Right lobe of liver (tissue), 4 donors: ENCODE measurements at regions not wholly inside any gene's neighbourhood (a gene's known extent, or its start where the extent isn't known, plus 50 kb on each side); places are given as distances from the start of the nearest gene placed in this dataset.

ENCODE experiments used
- POLR2A ChIP-seq: fragments of 450-650 bp; IDR thresholded peaks from one replicate; pipeline ENCODE4 v1.6.1; 2017; ENCODE audit warnings: antibody characterized with exemption, mild to moderate bottlenecking
- TF ChIP-seq, protein P1 (sequence below), 4 donors: fragments of 200-600 bp in 3 of 4; fragments of 450-650 bp in 1 of 4; IDR thresholded peaks; one replicate each; pipeline versions ENCODE4 v1.5.1 to v1.8.0; 2016 to 2022; ENCODE audit warnings: antibody characterized with exemption in 4 of 4, mild to moderate bottlenecking in 2 of 4
- donor health status: DM: no; HTN: no; CAD: no.
- donor health status: DM: no; HTN: no; CAD: no.
- donor health status: DM: no; HTN: yes; CAD: no.

GRCh38 chr4:125368146-125368545, 53.4 kb downstream of the FAT4 start:
- TF ChIP-seq, protein P1, sequence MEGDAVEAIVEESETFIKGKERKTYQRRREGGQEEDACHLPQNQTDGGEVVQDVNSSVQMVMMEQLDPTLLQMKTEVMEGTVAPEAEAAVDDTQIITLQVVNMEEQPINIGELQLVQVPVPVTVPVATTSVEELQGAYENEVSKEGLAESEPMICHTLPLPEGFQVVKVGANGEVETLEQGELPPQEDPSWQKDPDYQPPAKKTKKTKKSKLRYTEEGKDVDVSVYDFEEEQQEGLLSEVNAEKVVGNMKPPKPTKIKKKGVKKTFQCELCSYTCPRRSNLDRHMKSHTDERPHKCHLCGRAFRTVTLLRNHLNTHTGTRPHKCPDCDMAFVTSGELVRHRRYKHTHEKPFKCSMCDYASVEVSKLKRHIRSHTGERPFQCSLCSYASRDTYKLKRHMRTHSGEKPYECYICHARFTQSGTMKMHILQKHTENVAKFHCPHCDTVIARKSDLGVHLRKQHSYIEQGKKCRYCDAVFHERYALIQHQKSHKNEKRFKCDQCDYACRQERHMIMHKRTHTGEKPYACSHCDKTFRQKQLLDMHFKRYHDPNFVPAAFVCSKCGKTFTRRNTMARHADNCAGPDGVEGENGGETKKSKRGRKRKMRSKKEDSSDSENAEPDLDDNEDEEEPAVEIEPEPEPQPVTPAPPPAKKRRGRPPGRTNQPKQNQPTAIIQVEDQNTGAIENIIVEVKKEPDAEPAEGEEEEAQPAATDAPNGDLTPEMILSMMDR (IDR thresholded peaks at IDR 0.05) = no peak
- TF ChIP-seq POLR2A = no peak
